NCI-H187 treated with DMSO at 0.1 percent for 48 hours (cell line): ENCODE measurements at regions not wholly inside any gene's neighbourhood (a gene's known extent, or its start where the extent isn't known, plus 50 kb on each side); places are given as distances from the start of the nearest gene placed in this dataset.

Experiments used
- DNase-seq: peaks from one replicate; lab custom pipeline; 2025; lab: John Stamatoyannopoulos, UW

DNA sequence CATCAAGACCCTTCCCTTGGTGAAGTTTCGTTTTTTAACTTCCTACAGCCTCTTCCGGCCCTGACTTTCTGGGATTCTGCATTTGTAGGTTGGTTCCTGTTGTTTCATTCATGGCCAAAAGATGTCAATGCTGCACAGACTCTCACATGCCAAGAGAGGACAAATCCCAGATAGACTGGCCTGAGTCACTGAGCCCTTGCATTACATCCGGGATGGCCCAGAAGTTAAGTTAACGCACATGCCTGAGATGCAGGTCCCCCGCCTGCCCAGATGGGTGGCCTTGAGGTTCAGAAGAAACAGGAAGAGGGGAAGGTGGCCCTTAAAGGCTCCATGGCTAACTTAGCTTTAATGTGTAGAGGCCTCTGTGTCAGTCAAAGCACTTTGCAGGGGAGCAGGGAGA lies 51.6 kb upstream of the SRGAP3 start:
- no peak for DNase-seq

GRCh38 chr3:9301798-9302197 lies 52.4 kb upstream of the SRGAP3 start:
- no peak for DNase-seq

- DNase-seq: peak; percentile 9
These were observed 53.2 kb upstream of the SRGAP3 start for GRCh38 chr3:9302425-9303181.

DNA sequence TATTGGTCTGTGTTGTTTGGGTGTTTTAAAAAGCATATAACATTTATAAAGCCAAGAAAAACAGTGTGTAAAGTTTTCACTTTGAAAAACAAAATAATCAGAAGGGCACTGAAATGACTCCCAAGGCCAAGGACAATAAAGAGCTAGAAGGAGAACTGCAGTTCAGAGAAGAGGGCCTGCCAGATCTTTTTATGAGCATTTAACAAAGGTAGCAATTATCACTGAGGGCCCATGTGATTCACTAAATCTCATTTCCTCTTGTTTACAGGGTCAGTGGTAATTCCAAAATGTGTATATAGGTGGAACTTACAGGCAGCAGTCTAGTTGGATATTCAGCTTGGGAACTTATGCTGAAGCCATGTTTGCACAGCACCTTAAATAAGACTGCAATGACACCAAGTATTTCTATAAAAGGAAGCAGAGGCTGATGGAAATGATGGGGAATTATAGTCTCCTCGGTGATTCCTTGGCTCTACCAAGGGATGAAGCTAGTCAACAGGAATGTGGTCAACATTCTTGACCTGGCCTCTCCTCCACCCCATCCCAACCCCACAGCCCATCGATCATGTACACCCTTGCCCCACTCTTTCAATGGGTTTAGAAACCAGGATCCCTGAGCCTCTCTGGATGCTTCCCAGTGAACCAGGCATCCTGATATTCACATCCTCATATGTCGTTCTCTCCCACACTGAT lies 54.4 kb upstream of the THUMPD3 start:
- DNase-seq: no peak

GRCh38 chr3:9310043-9310442 lies 52.8 kb upstream of the THUMPD3 start:
- no peak for DNase-seq

DNA sequence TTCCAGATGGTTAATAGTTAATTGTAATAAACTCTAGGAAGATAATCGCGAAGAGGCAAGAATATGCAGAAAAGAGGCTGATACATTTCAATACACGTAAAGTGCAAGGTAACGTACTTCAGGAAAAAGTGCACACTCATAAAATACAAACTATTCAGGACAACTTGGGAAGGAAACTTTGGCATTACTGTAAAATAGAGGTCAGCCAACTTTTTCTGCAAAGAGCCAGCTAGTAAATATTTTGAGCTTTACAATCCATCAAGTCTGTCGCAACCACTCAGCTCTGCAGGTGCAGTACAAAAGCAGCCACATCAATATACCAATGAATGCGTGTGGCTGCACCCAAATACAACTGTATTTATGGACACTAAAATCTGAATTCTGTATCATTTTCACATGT lies 51.6 kb upstream of the THUMPD3 start:
- no peak for DNase-seq
